Thyroid gland (tissue), 4 donors: ENCODE measurements at regions not wholly inside any gene's neighbourhood (a gene's known extent, or its start where the extent isn't known, plus 50 kb on each side); places are given as distances from the start of the nearest gene placed in this dataset.

Experiments used
- CTCF ChIP-seq, 6 experiments: fragments of 200-600 bp in 3 of 6; fragments of 450-650 bp in 3 of 6; sonication (generic) in 3 of 6; IDR thresholded peaks; one replicate each; pipeline ENCODE4 v1.5.1; 2016 to 2019; ENCODE audit warnings: antibody characterized with exemption in 6 of 6, mild to moderate bottlenecking in 2 of 6, inconsistent platforms in 1 of 6, moderate library complexity in 1 of 6
- POLR2A ChIP-seq, 2 donors: fragments of 450-650 bp; IDR thresholded peaks; one replicate each; pipeline ENCODE4 v1.6.1; 2017; ENCODE audit warnings: antibody characterized with exemption in 2 of 2, mild to moderate bottlenecking in 2 of 2, moderate library complexity in 1 of 2

DNA sequence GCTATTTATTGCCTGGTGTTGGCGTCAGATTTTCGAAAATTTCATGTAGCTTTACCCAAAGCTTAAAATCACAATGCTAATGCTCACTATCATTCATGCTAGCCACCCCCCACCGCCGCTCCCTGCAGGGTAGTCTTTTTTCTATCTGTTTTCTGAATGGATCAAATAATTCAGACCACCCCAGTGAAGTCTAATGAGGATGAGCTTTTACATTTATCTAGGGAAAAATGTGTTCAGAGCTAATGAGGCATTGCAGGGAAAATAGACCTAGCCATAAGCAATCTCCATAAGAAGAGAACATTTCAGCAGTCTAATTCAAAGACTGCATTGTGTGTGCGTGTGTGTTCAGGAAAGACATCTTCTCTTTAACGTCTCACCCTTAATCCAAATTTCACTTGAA lies 533.0 kb upstream of the PRMT6 start:
- no peak for TF ChIP-seq CTCF (IDR thresholded peaks at IDR 0.05)
- no peak for TF ChIP-seq POLR2A (IDR thresholded peaks at IDR 0.05)
